Stimulated activated naive CD8-positive, alpha-beta T cell treated with anti-CD3 and anti-CD28 coated beads, Interleukin-15, amount 100 ng/mL, for 72 hours (primary cell): ENCODE measurements at regions not wholly inside any gene's neighbourhood (a gene's known extent, or its start where the extent isn't known, plus 50 kb on each side); places are given as distances from the start of the nearest gene placed in this dataset.
"Not testable (repeated sequence)": the region's sequence is repeated elsewhere in the genome, so short reads cannot be mapped to it uniquely, and the experiment has no call there.

Experiments
- ATAC-seq: fragments of 150-1000 bp; cut with Tn5 transposase; 2 replicates; pipeline ENCODE4 v1.10.0; 2021; ENCODE audit warnings: mild to moderate bottlenecking, moderate library complexity
- DNase-seq, 2 donors: peaks; one replicate each; pipeline ENCODE4 v3.0.0; 2021 to 2022
- H3K27ac Mint-ChIP-seq, 2 donors: one replicate each; pipeline ENCODE4 v1.8.0; 2022; ENCODE audit warnings: mild to moderate bottlenecking in 2 of 2, mixed read lengths in 2 of 2, moderate library complexity in 2 of 2
- H3K27me3 Mint-ChIP-seq: one replicate; pipeline ENCODE4 v1.8.0; 2022; ENCODE audit warnings: mixed read lengths
- H3K4me1 Mint-ChIP-seq: one replicate; pipeline ENCODE4 v1.8.0; 2022; ENCODE audit warnings: mild to moderate bottlenecking, mixed read lengths
- H3K4me3 Mint-ChIP-seq, 2 donors: one replicate each; pipeline ENCODE4 v1.8.0; 2022; ENCODE audit warnings: mild to moderate bottlenecking in 2 of 2, mixed read lengths in 2 of 2, moderate library complexity in 1 of 2
- H3K9me3 Mint-ChIP-seq, 2 donors: one replicate each; pipeline ENCODE4 v1.8.0; 2022; ENCODE audit warnings: mixed read lengths in 2 of 2

GRCh38 chr7:138169441-138169851 lies 93.2 kb downstream of the AKR1D1 start:
- no peak for DNase-seq
- peaks cover 37% of the 10 kb centered on the region for H3K4me1 Mint-ChIP-seq
- H3K27ac Mint-ChIP-seq, result no peak overlapping the region
- no peak for ATAC-seq
- H3K27me3 Mint-ChIP-seq, result peaks cover 47% of the 10 kb centered on the region
- no peak overlapping the region for H3K4me3 Mint-ChIP-seq
- H3K9me3 Mint-ChIP-seq, result peaks cover 14 to 17% of the 10 kb centered on the region in 2 donors

GRCh38 chr7:138170298-138170697 lies 94.0 kb downstream of the AKR1D1 start:
- Mint-ChIP-seq H3K4me3 (no peak overlapping the region), H3K27ac (no peak overlapping the region), H3K4me1 (peaks cover 37% of the 10 kb centered on the region), H3K27me3 (peaks cover 51% of the 10 kb centered on the region), H3K9me3 (peaks cover 9 to 14% of the 10 kb centered on the region in 2 donors)
- ATAC-seq (no peak), DNase-seq (no peak)

GRCh38 chr7:138170959-138171703 lies 94.9 kb downstream of the AKR1D1 start:
- H3K9me3 Mint-ChIP-seq, result peaks cover 9 to 13% of the 10 kb centered on the region in 2 donors
- peak; percentile 90 for ATAC-seq
- H3K4me3 Mint-ChIP-seq, result no peak overlapping the region
- H3K27ac Mint-ChIP-seq, result peak overlapping the region in 1 of 2 donors; percentile 81
- peaks cover 37% of the 10 kb centered on the region for H3K4me1 Mint-ChIP-seq
- H3K27me3 Mint-ChIP-seq, result peaks cover 51% of the 10 kb centered on the region
- DNase-seq, result peak in 1 of 2 donors; percentile 20

GRCh38 chr7:138173548-138173947 lies 97.3 kb downstream of the AKR1D1 start:
- H3K27ac Mint-ChIP-seq, result no peak overlapping the region
- ATAC-seq (peak; percentile 54), DNase-seq (no peak)
- peaks cover 9 to 13% of the 10 kb centered on the region in 2 donors for H3K9me3 Mint-ChIP-seq
- peaks cover 54% of the 10 kb centered on the region for H3K27me3 Mint-ChIP-seq
- no peak overlapping the region for H3K4me3 Mint-ChIP-seq
- H3K4me1 Mint-ChIP-seq, result peaks cover 37% of the 10 kb centered on the region

GRCh38 chr7:138176060-138176459 lies 99.8 kb downstream of the AKR1D1 start:
- DNase-seq, result no peak
- Mint-ChIP-seq H3K9me3 (peaks cover 9 to 13% of the 10 kb centered on the region in 2 donors), H3K4me1 (peaks cover 16% of the 10 kb centered on the region), H3K27me3 (peaks cover 31% of the 10 kb centered on the region), H3K27ac (no peak overlapping the region), H3K4me3 (no peak overlapping the region)
- ATAC-seq, result no peak

- no peaks in the 10 kb centered on the region for H3K4me1 Mint-ChIP-seq
- peaks cover 21% of the 10 kb centered on the region for H3K27me3 Mint-ChIP-seq
- ATAC-seq (no peak), DNase-seq (no peak)
- peaks cover 8 to 24% of the 10 kb centered on the region in 2 donors for H3K9me3 Mint-ChIP-seq
- H3K4me3 Mint-ChIP-seq, result no peak overlapping the region
- no peak overlapping the region for H3K27ac Mint-ChIP-seq
These were observed 107.9 kb downstream of the AKR1D1 start for GRCh38 chr7:138184191-138184590.

GRCh38 chr7:138185132-138185908 lies 109.1 kb downstream of the AKR1D1 start:
- no peak for ATAC-seq
- Mint-ChIP-seq H3K27ac (no peak overlapping the region), H3K9me3 (peaks cover 8 to 24% of the 10 kb centered on the region in 2 donors), H3K27me3 (peaks cover 21% of the 10 kb centered on the region), H3K4me1 (no peaks in the 10 kb centered on the region), H3K4me3 (no peak overlapping the region)
- no peak for DNase-seq

GRCh38 chr7:138186951-138187351 lies 110.7 kb downstream of the AKR1D1 start:
- peaks cover 18% of the 10 kb centered on the region for H3K27me3 Mint-ChIP-seq
- no peak overlapping the region for H3K4me3 Mint-ChIP-seq
- no peak overlapping the region for H3K27ac Mint-ChIP-seq
- H3K9me3 Mint-ChIP-seq, result peaks cover 8 to 24% of the 10 kb centered on the region in 2 donors
- ATAC-seq (no peak), DNase-seq (no peak)
- no peaks in the 10 kb centered on the region for H3K4me1 Mint-ChIP-seq

GRCh38 chr7:138188290-138188858 lies 112.1 kb downstream of the AKR1D1 start:
- Mint-ChIP-seq H3K27ac (peak overlapping the region; percentile 56 to 80), H3K4me3 (no peak overlapping the region), H3K9me3 (peaks cover 8 to 24% of the 10 kb centered on the region in 2 donors), H3K4me1 (no peaks in the 10 kb centered on the region), H3K27me3 (peaks cover 9% of the 10 kb centered on the region)
- ATAC-seq (no peak), DNase-seq (no peak)

- DNase-seq (no peak), ATAC-seq (no peak)
- Mint-ChIP-seq H3K27ac (no peak overlapping the region), H3K4me3 (no peak overlapping the region), H3K4me1 (no peaks in the 10 kb centered on the region), H3K9me3 (no peaks in the 10 kb centered on the region), H3K27me3 (no peaks in the 10 kb centered on the region)
These were observed 118.3 kb downstream of the AKR1D1 start for GRCh38 chr7:138194567-138194966.

- no peak overlapping the region for H3K27ac Mint-ChIP-seq
- H3K27me3 Mint-ChIP-seq, result no peaks in the 10 kb centered on the region
- DNase-seq (no peak), ATAC-seq (no peak)
- no peaks in the 10 kb centered on the region for H3K9me3 Mint-ChIP-seq
- no peak overlapping the region for H3K4me3 Mint-ChIP-seq
- H3K4me1 Mint-ChIP-seq, result no peaks in the 10 kb centered on the region
These were observed 118.9 kb downstream of the AKR1D1 start for GRCh38 chr7:138195151-138195571.

- not testable (repeated sequence) for ATAC-seq, H3K4me1 Mint-ChIP-seq, DNase-seq, H3K9me3 Mint-ChIP-seq, H3K4me3 Mint-ChIP-seq, H3K27me3 Mint-ChIP-seq, H3K27ac Mint-ChIP-seq
These were observed 120.3 kb downstream of the AKR1D1 start for GRCh38 chr7:138196503-138196946.

- Mint-ChIP-seq H3K27ac (no peak overlapping the region), H3K27me3 (peaks cover 8% of the 10 kb centered on the region), H3K4me3 (no peak overlapping the region), H3K4me1 (no peaks in the 10 kb centered on the region), H3K9me3 (no peaks in the 10 kb centered on the region)
- no peak for DNase-seq
- ATAC-seq, result no peak
These were observed 121.0 kb downstream of the AKR1D1 start for GRCh38 chr7:138196971-138197896.

GRCh38 chr7:138204285-138204981 lies 128.2 kb downstream of the AKR1D1 start:
- H3K9me3 Mint-ChIP-seq, result no peaks in the 10 kb centered on the region
- H3K27ac Mint-ChIP-seq, result no peak overlapping the region
- peaks cover 8% of the 10 kb centered on the region for H3K27me3 Mint-ChIP-seq
- ATAC-seq, result no peak
- no peak for DNase-seq
- no peaks in the 10 kb centered on the region for H3K4me1 Mint-ChIP-seq
- H3K4me3 Mint-ChIP-seq, result no peak overlapping the region

GRCh38 chr7:138204982-138205298 lies 128.7 kb downstream of the AKR1D1 start:
- ATAC-seq, result no peak
- peaks cover 8% of the 10 kb centered on the region for H3K27me3 Mint-ChIP-seq
- H3K4me3 Mint-ChIP-seq, result no peak overlapping the region
- no peaks in the 10 kb centered on the region for H3K9me3 Mint-ChIP-seq
- no peak overlapping the region for H3K27ac Mint-ChIP-seq
- H3K4me1 Mint-ChIP-seq, result no peaks in the 10 kb centered on the region
- DNase-seq, result no peak
